ENCODE measurements at regions not wholly inside any gene's neighbourhood (a gene's known extent, or its start where the extent isn't known, plus 50 kb on each side); places are given as distances from the start of the nearest gene placed in this dataset.

GRCh38 chr2:192487636-192488035 lies 292.9 kb upstream of the TMEFF2 start:
- H3K9ac ChIP-seq (ENCODE audit: low read depth, low read length): no peak overlapping the region
- no peaks in the 10 kb centered on the region for H3K27me3 ChIP-seq (ENCODE audit: insufficient read depth, low read length)
- no peak overlapping the region for H3K4me3 ChIP-seq (ENCODE audit: low read length)
- no peak overlapping the region for H3K27ac ChIP-seq (ENCODE audit: low read length)
- no peaks in the 10 kb centered on the region for H3K36me3 ChIP-seq (ENCODE audit: insufficient read depth, low read depth, low read length)
- 0 out of 2 replicates have a peak, but pooled peaks cover 5% of the 10 kb centered on the region for H3K4me1 ChIP-seq (ENCODE audit: insufficient read depth, low read length)
- no peaks in the 10 kb centered on the region for H3K9me3 ChIP-seq (ENCODE audit: insufficient read depth, low read depth, low read length)

GRCh38 chr2:192484903-192485302 lies 290.2 kb upstream of the TMEFF2 start:
- Histone ChIP-seq H3K9me3 (ENCODE audit: insufficient read depth, low read depth, low read length) (no peaks in the 10 kb centered on the region), H3K9ac (ENCODE audit: low read depth, low read length) (no peak overlapping the region), H3K4me1 (ENCODE audit: insufficient read depth, low read length) (0 out of 2 replicates have a peak, but pooled peaks cover 5% of the 10 kb centered on the region), H3K36me3 (ENCODE audit: insufficient read depth, low read depth, low read length) (no peaks in the 10 kb centered on the region), H3K4me3 (ENCODE audit: low read length) (no peak overlapping the region), H3K27ac (ENCODE audit: low read length) (no peak overlapping the region), H3K27me3 (ENCODE audit: insufficient read depth, low read length) (no peaks in the 10 kb centered on the region)

- Histone ChIP-seq H3K9ac (ENCODE audit: low read depth, low read length) (no peak overlapping the region), H3K9me3 (ENCODE audit: insufficient read depth, low read depth, low read length) (no peaks in the 10 kb centered on the region), H3K36me3 (ENCODE audit: insufficient read depth, low read depth, low read length) (no peaks in the 10 kb centered on the region), H3K4me3 (ENCODE audit: low read length) (no peak overlapping the region), H3K4me1 (ENCODE audit: insufficient read depth, low read length) (0 out of 2 replicates have a peak, but pooled peaks cover 5% of the 10 kb centered on the region), H3K27ac (ENCODE audit: low read length) (no peak overlapping the region), H3K27me3 (ENCODE audit: insufficient read depth, low read length) (no peaks in the 10 kb centered on the region)
Observed at GRCh38 chr2:192480984-192481383, 286.3 kb upstream of the TMEFF2 start.

- H3K27me3 ChIP-seq (ENCODE audit: insufficient read depth, low read length): no peaks in the 10 kb centered on the region
- H3K9ac ChIP-seq (ENCODE audit: low read depth, low read length): no peak overlapping the region
- no peaks in the 10 kb centered on the region for H3K9me3 ChIP-seq (ENCODE audit: insufficient read depth, low read depth, low read length)
- no peak overlapping the region for H3K4me3 ChIP-seq (ENCODE audit: low read length)
- no peaks in the 10 kb centered on the region for H3K36me3 ChIP-seq (ENCODE audit: insufficient read depth, low read depth, low read length)
- H3K27ac ChIP-seq (ENCODE audit: low read length): no peak overlapping the region
- no peaks in the 10 kb centered on the region for H3K4me1 ChIP-seq (ENCODE audit: insufficient read depth, low read length)
Observed at GRCh38 chr2:192473331-192473730, 278.6 kb upstream of the TMEFF2 start.

GRCh38 chr2:192471982-192472381 lies 277.2 kb upstream of the TMEFF2 start:
- H3K27me3 ChIP-seq (ENCODE audit: insufficient read depth, low read length): no peaks in the 10 kb centered on the region
- H3K4me1 ChIP-seq (ENCODE audit: insufficient read depth, low read length): no peaks in the 10 kb centered on the region
- no peaks in the 10 kb centered on the region for H3K36me3 ChIP-seq (ENCODE audit: insufficient read depth, low read depth, low read length)
- no peak overlapping the region for H3K4me3 ChIP-seq (ENCODE audit: low read length)
- no peaks in the 10 kb centered on the region for H3K9me3 ChIP-seq (ENCODE audit: insufficient read depth, low read depth, low read length)
- no peak overlapping the region for H3K9ac ChIP-seq (ENCODE audit: low read depth, low read length)
- no peak overlapping the region for H3K27ac ChIP-seq (ENCODE audit: low read length)

- Histone ChIP-seq H3K36me3 (ENCODE audit: insufficient read depth, low read depth, low read length) (no peaks in the 10 kb centered on the region), H3K27ac (ENCODE audit: low read length) (no peak overlapping the region), H3K4me3 (ENCODE audit: low read length) (no peak overlapping the region)
Observed at GRCh38 chr2:192469612-192470011, 274.9 kb upstream of the TMEFF2 start.

GRCh38 chr2:192467953-192468660 lies 273.4 kb upstream of the TMEFF2 start:
- no peak overlapping the region for H3K4me3 ChIP-seq (ENCODE audit: low read length)
- H3K9me3 ChIP-seq (ENCODE audit: insufficient read depth, low read depth, low read length): no peaks in the 10 kb centered on the region
- no peaks in the 10 kb centered on the region for H3K27me3 ChIP-seq (ENCODE audit: insufficient read depth, low read length)
- H3K36me3 ChIP-seq (ENCODE audit: insufficient read depth, low read depth, low read length): no peaks in the 10 kb centered on the region
- no peak overlapping the region for H3K9ac ChIP-seq (ENCODE audit: low read depth, low read length)
- no peaks in the 10 kb centered on the region for H3K4me1 ChIP-seq (ENCODE audit: insufficient read depth, low read length)
- no peak overlapping the region for H3K27ac ChIP-seq (ENCODE audit: low read length)

More at GRCh38 chr2:192469612-192470011, 274.9 kb upstream of the TMEFF2 start:
- no peaks in the 10 kb centered on the region for H3K27me3 ChIP-seq (ENCODE audit: insufficient read depth, low read length)
- H3K9ac ChIP-seq (ENCODE audit: low read depth, low read length): no peak overlapping the region
- no peaks in the 10 kb centered on the region for H3K4me1 ChIP-seq (ENCODE audit: insufficient read depth, low read length)
- H3K9me3 ChIP-seq (ENCODE audit: insufficient read depth, low read depth, low read length): no peaks in the 10 kb centered on the region

- no peak overlapping the region for H3K9ac ChIP-seq (ENCODE audit: low read depth, low read length)
- H3K27me3 ChIP-seq (ENCODE audit: insufficient read depth, low read length): no peaks in the 10 kb centered on the region
- H3K9me3 ChIP-seq (ENCODE audit: insufficient read depth, low read depth, low read length): no peaks in the 10 kb centered on the region
- H3K27ac ChIP-seq (ENCODE audit: low read length): no peak overlapping the region
- H3K4me3 ChIP-seq (ENCODE audit: low read length): no peak overlapping the region
- H3K36me3 ChIP-seq (ENCODE audit: insufficient read depth, low read depth, low read length): no peaks in the 10 kb centered on the region
- no peaks in the 10 kb centered on the region for H3K4me1 ChIP-seq (ENCODE audit: insufficient read depth, low read length)
Observed at GRCh38 chr2:192465141-192465540, 270.4 kb upstream of the TMEFF2 start.

- no peaks in the 10 kb centered on the region for H3K27me3 ChIP-seq (ENCODE audit: insufficient read depth, low read length)
- H3K9me3 ChIP-seq (ENCODE audit: insufficient read depth, low read depth, low read length): no peaks in the 10 kb centered on the region
- H3K9ac ChIP-seq (ENCODE audit: low read depth, low read length): no peak overlapping the region
- H3K4me1 ChIP-seq (ENCODE audit: insufficient read depth, low read length): no peaks in the 10 kb centered on the region
- H3K36me3 ChIP-seq (ENCODE audit: insufficient read depth, low read depth, low read length): no peaks in the 10 kb centered on the region
- H3K27ac ChIP-seq (ENCODE audit: low read length): no peak overlapping the region
- no peak overlapping the region for H3K4me3 ChIP-seq (ENCODE audit: low read length)
Observed at GRCh38 chr2:192459422-192459821, 264.7 kb upstream of the TMEFF2 start.

GRCh38 chr2:192448881-192449280 lies 254.1 kb upstream of the TMEFF2 start:
- H3K4me1 ChIP-seq (ENCODE audit: insufficient read depth, low read length): no peaks in the 10 kb centered on the region
- H3K9ac ChIP-seq (ENCODE audit: low read depth, low read length): no peak overlapping the region
- H3K36me3 ChIP-seq (ENCODE audit: insufficient read depth, low read depth, low read length): no peaks in the 10 kb centered on the region
- H3K9me3 ChIP-seq (ENCODE audit: insufficient read depth, low read depth, low read length): no peaks in the 10 kb centered on the region
- H3K4me3 ChIP-seq (ENCODE audit: low read length): no peak overlapping the region
- no peak overlapping the region for H3K27ac ChIP-seq (ENCODE audit: low read length)
- no peaks in the 10 kb centered on the region for H3K27me3 ChIP-seq (ENCODE audit: insufficient read depth, low read length)

GRCh38 chr2:192444286-192444838 lies 249.6 kb upstream of the TMEFF2 start:
- no peaks in the 10 kb centered on the region for H3K4me1 ChIP-seq (ENCODE audit: insufficient read depth, low read length)
- H3K36me3 ChIP-seq (ENCODE audit: insufficient read depth, low read depth, low read length): no peaks in the 10 kb centered on the region
- H3K27me3 ChIP-seq (ENCODE audit: insufficient read depth, low read length): no peaks in the 10 kb centered on the region
- H3K27ac ChIP-seq (ENCODE audit: low read length): no peak overlapping the region
- H3K9ac ChIP-seq (ENCODE audit: low read depth, low read length): no peak overlapping the region
- no peak overlapping the region for H3K4me3 ChIP-seq (ENCODE audit: low read length)
- no peaks in the 10 kb centered on the region for H3K9me3 ChIP-seq (ENCODE audit: insufficient read depth, low read depth, low read length)

GRCh38 chr2:192443831-192444230 lies 249.1 kb upstream of the TMEFF2 start:
- Histone ChIP-seq H3K27ac (ENCODE audit: low read length) (no peak overlapping the region), H3K9me3 (ENCODE audit: insufficient read depth, low read depth, low read length) (no peaks in the 10 kb centered on the region), H3K9ac (ENCODE audit: low read depth, low read length) (no peak overlapping the region), H3K36me3 (ENCODE audit: insufficient read depth, low read depth, low read length) (no peaks in the 10 kb centered on the region), H3K4me3 (ENCODE audit: low read length) (no peak overlapping the region), H3K4me1 (ENCODE audit: insufficient read depth, low read length) (no peaks in the 10 kb centered on the region), H3K27me3 (ENCODE audit: insufficient read depth, low read length) (no peaks in the 10 kb centered on the region)

Measured in iPS-20b (cell line).